ENCODE measurements at regions not wholly inside any gene's neighbourhood (a gene's known extent, or its start where the extent isn't known, plus 50 kb on each side); places are given as distances from the start of the nearest gene placed in this dataset.

DNA sequence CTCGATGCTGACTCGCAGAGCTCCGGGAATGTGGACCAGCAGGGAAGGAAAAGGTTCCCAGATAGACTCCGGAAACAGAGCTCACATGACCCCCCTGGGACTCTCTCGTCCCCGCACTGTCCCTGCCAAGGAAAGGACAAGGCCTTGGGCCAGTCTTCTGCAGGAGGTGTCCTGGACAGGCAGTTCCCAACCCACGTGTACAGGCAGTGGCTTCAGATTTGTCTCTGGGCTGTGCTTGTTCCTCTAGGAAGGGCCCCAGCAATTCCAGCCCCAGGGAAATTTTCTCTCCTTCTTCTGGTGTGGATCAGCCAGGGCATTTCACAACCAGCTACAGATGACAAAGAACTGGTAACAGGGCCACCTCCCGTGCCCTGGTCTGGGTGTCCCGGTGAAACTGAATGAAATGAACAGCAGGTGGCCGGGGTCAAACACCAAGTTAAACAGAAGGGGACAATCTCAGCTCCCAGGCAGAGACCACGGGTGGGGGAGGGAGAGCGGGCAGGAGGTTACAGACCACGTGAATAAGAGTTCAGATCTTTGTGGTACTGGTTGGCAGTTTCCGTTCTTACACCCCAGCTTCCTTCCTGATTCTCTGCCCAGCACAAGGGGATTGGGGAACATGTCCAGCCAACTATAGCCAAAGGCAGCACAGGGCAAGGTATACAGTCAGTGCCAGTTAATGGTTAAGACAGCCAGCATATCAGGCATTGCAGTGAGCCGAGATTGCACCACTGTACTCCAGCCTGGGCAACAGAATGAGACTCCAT lies 52.2 kb upstream of the CAB39 start:
- TF ChIP-seq, protein P1, sequence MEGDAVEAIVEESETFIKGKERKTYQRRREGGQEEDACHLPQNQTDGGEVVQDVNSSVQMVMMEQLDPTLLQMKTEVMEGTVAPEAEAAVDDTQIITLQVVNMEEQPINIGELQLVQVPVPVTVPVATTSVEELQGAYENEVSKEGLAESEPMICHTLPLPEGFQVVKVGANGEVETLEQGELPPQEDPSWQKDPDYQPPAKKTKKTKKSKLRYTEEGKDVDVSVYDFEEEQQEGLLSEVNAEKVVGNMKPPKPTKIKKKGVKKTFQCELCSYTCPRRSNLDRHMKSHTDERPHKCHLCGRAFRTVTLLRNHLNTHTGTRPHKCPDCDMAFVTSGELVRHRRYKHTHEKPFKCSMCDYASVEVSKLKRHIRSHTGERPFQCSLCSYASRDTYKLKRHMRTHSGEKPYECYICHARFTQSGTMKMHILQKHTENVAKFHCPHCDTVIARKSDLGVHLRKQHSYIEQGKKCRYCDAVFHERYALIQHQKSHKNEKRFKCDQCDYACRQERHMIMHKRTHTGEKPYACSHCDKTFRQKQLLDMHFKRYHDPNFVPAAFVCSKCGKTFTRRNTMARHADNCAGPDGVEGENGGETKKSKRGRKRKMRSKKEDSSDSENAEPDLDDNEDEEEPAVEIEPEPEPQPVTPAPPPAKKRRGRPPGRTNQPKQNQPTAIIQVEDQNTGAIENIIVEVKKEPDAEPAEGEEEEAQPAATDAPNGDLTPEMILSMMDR (IDR thresholded peaks at IDR 0.05): no peak
- TF ChIP-seq POLR2A (IDR thresholded peaks at IDR 0.05): no peak

Measured in suprapubic skin (tissue), 3 donors.